MV-4-11 (cell line): ENCODE measurements at regions not wholly inside any gene's neighbourhood (a gene's known extent, or its start where the extent isn't known, plus 50 kb on each side); places are given as distances from the start of the nearest gene placed in this dataset.

ENCODE experiments used
- DNase-seq: peaks from one replicate; lab custom pipeline; 2025; lab: John Stamatoyannopoulos, UW

- DNase-seq, result no peak
Measured at GRCh38 chr2:15808204-15808910, 132.0 kb upstream of the MYCN start.

- DNase-seq, result no peak
Measured at GRCh38 chr2:15808944-15809343, 131.4 kb upstream of the MYCN start.

DNA sequence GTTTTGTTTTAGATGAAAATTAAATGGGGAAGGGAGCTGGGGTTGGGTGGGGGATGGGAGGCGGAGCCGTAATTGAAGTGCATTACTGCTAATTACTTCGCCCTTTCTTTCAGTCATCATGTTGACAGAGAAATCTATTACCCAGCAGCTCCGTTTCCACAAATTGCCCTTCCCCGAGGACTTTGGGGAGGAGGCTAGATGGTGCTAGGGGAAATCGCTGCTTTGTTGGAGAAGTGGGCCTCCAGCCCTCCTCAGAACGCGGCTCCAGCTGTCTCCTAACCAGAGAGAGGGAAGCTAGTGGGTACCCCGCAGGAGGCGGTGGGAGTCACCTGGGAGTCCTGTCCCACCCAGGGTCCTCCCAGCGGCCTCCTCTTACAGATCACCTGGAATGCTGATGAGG lies 130.9 kb upstream of the MYCN start:
- no peak for DNase-seq

- DNase-seq, result no peak
Measured at GRCh38 chr2:15810477-15811150, 129.7 kb upstream of the MYCN start.

- DNase-seq, result no peak
Measured at GRCh38 chr2:15811367-15811766, 129.0 kb upstream of the MYCN start.

DNA sequence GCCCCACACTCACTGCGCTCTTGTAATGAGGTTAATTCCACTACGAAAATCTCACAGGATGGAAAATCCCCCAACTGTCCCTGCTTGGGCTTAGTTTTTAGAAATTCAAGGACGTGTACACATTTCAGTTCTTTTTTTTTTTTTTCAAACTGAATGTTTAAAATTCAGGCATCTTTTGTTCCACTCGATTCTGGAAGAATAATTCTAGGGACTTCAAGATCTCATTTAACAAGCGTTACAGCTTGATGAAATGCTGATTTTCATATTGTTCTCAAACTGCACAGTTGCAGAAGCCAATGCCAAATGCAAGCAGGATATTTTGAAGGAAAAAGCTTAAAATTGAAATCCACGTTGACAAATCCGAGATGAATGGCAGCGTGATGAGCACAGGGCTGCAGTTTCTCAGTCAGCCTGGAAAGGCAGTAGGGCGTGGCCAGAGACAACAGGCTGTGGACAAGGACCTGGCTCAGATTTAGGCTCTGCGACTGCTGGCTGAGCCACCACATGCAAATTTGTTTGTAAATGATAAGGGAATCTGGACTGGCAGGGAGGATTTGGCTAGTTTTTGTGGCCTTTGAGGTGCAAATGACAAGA lies 128.1 kb upstream of the MYCN start:
- DNase-seq, result no peak

GRCh38 chr2:15813481-15814266 lies 126.7 kb upstream of the MYCN start:
- no peak for DNase-seq

GRCh38 chr2:15814403-15814802 lies 125.9 kb upstream of the MYCN start:
- DNase-seq, result no peak

DNA sequence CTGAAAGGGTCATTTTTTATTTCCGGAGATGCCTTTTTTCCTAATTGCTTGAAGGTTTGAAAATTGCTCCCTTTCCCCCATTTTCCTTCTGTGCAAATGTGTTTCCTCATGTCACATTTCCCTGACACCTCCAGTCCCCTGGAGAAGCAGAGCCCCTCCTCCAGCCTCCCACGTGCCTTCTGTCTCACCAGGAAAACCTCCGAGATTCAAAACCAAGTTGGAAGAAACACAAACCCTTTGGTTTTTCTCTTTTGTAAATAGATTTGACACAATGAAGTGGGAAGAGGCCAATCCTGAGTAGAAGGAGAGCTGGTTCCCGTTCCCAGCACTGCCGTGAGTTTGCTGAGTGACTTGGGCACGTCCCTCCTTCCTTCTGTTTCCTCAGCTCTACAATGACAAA lies 125.4 kb upstream of the MYCN start:
- no peak for DNase-seq

DNA sequence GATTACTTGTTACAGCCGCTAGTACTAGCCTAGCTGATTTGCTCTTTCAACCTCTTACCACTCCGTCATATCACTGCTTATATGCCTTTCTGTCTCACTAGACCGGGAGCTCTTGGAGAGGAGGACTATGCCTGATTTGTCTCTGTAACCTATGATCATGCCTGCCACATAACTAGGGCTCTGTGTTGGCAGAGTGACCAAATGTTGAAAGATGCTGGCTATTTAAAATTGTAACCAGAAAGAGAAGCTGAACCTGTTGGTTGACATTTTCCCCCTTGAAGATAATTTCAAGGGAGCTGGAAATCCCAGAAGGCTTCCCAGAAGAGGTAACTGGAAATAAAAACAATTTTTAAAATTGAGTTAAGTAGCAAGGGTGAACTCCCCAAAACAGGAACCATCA lies 124.1 kb upstream of the MYCN start:
- DNase-seq, result no peak

DNA sequence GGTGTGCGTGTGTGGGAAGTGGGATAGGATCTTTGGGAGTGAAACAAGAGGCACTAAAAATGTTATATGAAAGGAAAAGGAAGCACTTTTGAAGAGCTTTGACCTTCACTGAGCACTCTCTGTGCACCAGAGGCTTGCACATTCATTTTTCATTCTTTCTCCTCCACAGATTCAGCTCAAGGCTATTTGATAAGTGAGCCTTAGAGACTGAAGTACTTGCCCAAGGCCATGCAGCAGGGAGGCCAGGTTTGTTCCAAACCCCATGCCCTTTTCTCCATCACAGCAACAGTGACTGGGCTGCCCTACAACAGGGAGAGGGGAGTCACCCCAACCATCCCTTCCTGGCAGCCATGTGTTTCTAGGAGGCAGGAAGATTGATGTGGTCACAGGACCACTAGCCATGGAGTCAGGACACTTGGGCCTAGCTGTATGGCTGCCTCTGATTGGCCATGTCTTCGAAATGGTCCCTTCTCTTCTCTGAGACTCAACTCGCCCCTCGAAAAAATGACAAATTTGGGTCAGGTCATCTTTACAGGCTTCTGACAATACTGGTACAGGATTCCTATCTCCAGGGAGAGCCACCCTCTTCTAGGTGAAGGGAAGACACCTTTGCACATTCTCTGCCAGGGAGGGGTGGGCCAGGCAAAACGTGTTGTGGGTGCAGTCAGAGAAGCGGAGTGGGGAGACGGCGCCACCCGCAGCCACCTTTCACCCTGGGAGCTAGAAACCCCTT lies 123.5 kb upstream of the MYCN start:
- DNase-seq, result no peak

DNA sequence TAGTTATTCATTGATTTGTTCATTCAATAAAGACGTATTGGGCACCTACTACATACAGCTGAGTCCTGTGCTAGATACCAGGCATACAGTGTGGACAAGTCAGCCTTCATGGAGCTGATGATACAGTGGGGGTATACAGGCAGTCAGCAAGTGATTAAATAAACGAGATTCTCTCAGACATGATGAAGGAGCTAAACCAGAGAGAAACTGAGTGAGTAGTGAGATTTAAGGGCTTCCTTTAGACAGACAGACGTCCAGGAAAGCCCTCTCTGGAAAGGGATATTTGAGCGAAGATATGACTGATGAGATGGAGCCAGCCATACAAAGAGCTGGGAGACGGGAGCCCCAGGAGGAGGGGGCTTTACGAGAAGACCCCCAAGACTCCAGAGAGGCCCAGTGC lies 122.6 kb upstream of the MYCN start:
- no peak for DNase-seq

DNA sequence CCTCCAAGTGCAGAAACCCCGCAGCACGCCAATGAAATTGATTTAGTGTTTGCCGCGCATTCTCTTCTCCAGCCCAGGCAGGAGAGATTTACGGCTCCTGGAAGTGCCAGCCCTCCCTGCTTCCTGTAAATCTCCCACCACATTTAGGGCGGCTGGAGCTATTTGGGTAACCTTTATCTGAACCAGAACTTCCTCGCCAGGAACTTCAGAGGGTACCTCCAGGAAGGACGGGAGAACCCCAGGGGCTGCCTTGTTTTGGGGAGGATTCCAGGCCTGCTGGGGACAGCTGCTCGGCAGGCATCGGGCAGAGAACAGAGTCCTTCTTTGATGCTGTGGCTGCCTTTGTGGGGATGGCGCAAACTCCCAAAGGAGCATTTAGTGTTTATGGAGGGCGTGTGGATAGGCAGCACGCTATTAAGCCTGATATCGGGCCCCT lies 122.0 kb upstream of the MYCN start:
- no peak for DNase-seq

DNA sequence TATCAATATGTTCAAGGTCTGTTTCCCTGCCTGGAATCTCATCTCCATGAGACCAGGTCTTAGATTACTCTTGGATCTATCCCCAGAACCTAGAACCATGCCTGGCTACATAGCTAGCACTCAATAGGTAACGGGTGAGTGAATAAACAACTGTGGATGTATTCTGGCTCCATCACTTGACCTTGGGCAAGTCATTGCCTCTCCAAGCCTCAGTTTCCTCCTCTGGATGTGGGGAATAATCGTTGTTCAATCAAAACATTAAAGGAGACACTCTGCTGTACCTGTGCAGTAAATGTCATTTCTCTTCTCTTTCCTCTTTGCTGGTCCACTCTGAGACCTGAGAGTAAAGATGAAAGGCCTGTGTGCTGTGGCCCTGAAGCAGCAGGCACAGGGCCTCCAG lies 121.5 kb upstream of the MYCN start:
- no peak for DNase-seq

- DNase-seq, result no peak
Measured at GRCh38 chr2:15819562-15820256, 120.6 kb upstream of the MYCN start.

DNA sequence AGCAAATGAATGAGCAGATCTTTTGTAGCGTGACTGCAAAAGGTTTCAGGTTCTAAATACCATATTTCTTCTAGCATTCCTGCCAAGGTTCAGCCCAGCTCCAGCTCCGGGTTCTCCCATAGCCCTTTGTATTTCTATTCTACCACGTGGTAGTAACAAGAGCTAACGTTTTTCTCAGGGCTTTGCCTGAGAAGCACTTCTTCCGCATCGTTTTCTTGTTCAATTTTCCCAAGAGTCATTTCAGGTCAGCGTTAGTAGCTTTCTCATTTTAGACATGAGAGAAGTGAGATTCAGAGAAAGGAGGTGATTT lies 120.1 kb upstream of the MYCN start:
- DNase-seq, result no peak

GRCh38 chr2:15820927-15821326 lies 119.4 kb upstream of the MYCN start:
- DNase-seq, result no peak

GRCh38 chr2:15822151-15823044 lies 118.0 kb upstream of the MYCN start:
- DNase-seq, result no peak

- DNase-seq, result no peak
Measured at GRCh38 chr2:15823459-15824396, 116.6 kb upstream of the MYCN start.
